ENCODE measurements at regions not wholly inside any gene's neighbourhood (a gene's known extent, or its start where the extent isn't known, plus 50 kb on each side); places are given as distances from the start of the nearest gene placed in this dataset.

GRCh38 chr6:25133568-25133967 lies 145.6 kb upstream of the CARMIL1 start:
- POLR2A ChIA-PET (ENCODE audit: unreplicated experiment) = no interaction called here
- Histone ChIP-seq H3K36me3 (ENCODE audit: low read depth) (no peaks in the 10 kb centered on the region), H4K20me1 (ENCODE audit: insufficient read depth) (no peaks in the 10 kb centered on the region), H3K4me1 (replicated peaks; ENCODE audit: insufficient read depth) (peaks cover 11% of the 10 kb centered on the region), H3K79me2 (ENCODE audit: low read depth) (no peaks in the 10 kb centered on the region), H3K9me3 (ENCODE audit: insufficient read depth, low read depth) (peaks cover 18% of the 10 kb centered on the region), H3K4me3 (no peak overlapping the region), H3F3A (ENCODE audit: insufficient read depth, low read depth) (no peaks in the 10 kb centered on the region), H3K27me3 (ENCODE audit: insufficient read depth, low read depth) (no peaks in the 10 kb centered on the region), H2AFZ (no peak overlapping the region), H3K27ac (no peak overlapping the region), H3K9me2 (ENCODE audit: insufficient read depth) (no peaks in the 10 kb centered on the region), H3K4me2 (no peak overlapping the region)
- no TSS peak for BruUV-seq (replicated peaks)
- TF ChIP-seq EZH2 (IDR thresholded peaks at IDR 0.05; ENCODE audit: low read depth) = no peak
- TF ChIP-seq, protein P1, sequence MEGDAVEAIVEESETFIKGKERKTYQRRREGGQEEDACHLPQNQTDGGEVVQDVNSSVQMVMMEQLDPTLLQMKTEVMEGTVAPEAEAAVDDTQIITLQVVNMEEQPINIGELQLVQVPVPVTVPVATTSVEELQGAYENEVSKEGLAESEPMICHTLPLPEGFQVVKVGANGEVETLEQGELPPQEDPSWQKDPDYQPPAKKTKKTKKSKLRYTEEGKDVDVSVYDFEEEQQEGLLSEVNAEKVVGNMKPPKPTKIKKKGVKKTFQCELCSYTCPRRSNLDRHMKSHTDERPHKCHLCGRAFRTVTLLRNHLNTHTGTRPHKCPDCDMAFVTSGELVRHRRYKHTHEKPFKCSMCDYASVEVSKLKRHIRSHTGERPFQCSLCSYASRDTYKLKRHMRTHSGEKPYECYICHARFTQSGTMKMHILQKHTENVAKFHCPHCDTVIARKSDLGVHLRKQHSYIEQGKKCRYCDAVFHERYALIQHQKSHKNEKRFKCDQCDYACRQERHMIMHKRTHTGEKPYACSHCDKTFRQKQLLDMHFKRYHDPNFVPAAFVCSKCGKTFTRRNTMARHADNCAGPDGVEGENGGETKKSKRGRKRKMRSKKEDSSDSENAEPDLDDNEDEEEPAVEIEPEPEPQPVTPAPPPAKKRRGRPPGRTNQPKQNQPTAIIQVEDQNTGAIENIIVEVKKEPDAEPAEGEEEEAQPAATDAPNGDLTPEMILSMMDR (conservative IDR thresholded peaks at IDR 0.05) = no peak
- no peak for DNase-seq
- intact Hi-C loops (cut with micrococcal nuclease; ENCODE audit: unreplicated experiment) = no loop called here
- CTCF ChIA-PET = no interaction called here

GRCh38 chr6:25136854-25137253 lies 142.3 kb upstream of the CARMIL1 start:
- peaks cover 18% of the 10 kb centered on the region for H3K9me3 ChIP-seq (ENCODE audit: insufficient read depth, low read depth)
- intact Hi-C loops (cut with micrococcal nuclease; ENCODE audit: unreplicated experiment) = no loop called here
- no peaks in the 10 kb centered on the region for H3F3A ChIP-seq (ENCODE audit: insufficient read depth, low read depth)
- ChIA-PET CTCF (no interaction called here), POLR2A (ENCODE audit: unreplicated experiment) (no interaction called here)
- no peaks in the 10 kb centered on the region for H3K9me2 ChIP-seq (ENCODE audit: insufficient read depth)
- no peak for TF ChIP-seq EZH2 (IDR thresholded peaks at IDR 0.05; ENCODE audit: low read depth)
- TF ChIP-seq, protein P1 (conservative IDR thresholded peaks at IDR 0.05) = no peak
- H3K36me3 ChIP-seq (ENCODE audit: low read depth) = no peaks in the 10 kb centered on the region
- no peak overlapping the region for H2AFZ ChIP-seq
- BruUV-seq (replicated peaks) = no TSS peak
- peaks cover 14% of the 10 kb centered on the region for H3K4me1 ChIP-seq (replicated peaks; ENCODE audit: insufficient read depth)
- no peaks in the 10 kb centered on the region for H4K20me1 ChIP-seq (ENCODE audit: insufficient read depth)
- no peaks in the 10 kb centered on the region for H3K27me3 ChIP-seq (ENCODE audit: insufficient read depth, low read depth)
- no peaks in the 10 kb centered on the region for H3K79me2 ChIP-seq (ENCODE audit: low read depth)
- DNase-seq = no peak
- H3K4me2 ChIP-seq = no peak overlapping the region
- H3K27ac ChIP-seq = no peak overlapping the region
- no peak overlapping the region for H3K4me3 ChIP-seq

DNA sequence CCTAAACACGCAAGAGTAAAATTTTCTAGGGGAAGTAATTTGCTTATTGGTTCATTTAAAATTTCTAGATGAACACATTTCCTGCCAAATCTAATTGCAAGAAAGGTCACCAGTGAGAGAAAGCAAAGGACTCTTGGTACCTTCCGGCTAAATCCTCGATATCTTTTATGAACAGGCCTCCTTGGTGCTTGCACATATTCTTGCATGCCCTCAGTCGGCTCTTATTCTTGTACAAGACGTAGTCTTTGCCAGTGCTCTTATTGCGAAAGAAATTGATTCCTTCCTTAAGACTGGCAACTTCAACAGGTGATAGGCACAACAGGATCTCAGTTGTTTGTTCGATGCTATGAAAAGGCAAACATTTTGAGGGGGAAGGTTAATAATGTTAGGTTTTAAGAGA lies 141.7 kb upstream of the CARMIL1 start:
- POLR2A ChIA-PET (ENCODE audit: unreplicated experiment) = no interaction called here
- Histone ChIP-seq H4K20me1 (ENCODE audit: insufficient read depth) (no peaks in the 10 kb centered on the region), H3K79me2 (ENCODE audit: low read depth) (no peaks in the 10 kb centered on the region), H3F3A (ENCODE audit: insufficient read depth, low read depth) (no peaks in the 10 kb centered on the region), H3K4me3 (no peak overlapping the region), H3K4me1 (replicated peaks; ENCODE audit: insufficient read depth) (peaks cover 14% of the 10 kb centered on the region), H3K27me3 (ENCODE audit: insufficient read depth, low read depth) (no peaks in the 10 kb centered on the region), H2AFZ (peak overlapping the region; percentile 74; the same call in 1 of the 2 replicates), H3K4me2 (no peak overlapping the region), H3K36me3 (ENCODE audit: low read depth) (no peaks in the 10 kb centered on the region), H3K9me2 (ENCODE audit: insufficient read depth) (no peaks in the 10 kb centered on the region), H3K9me3 (ENCODE audit: insufficient read depth, low read depth) (peaks cover 17% of the 10 kb centered on the region), H3K27ac (no peak overlapping the region)
- intact Hi-C loops (cut with micrococcal nuclease; ENCODE audit: unreplicated experiment) = no loop called here
- DNase-seq = no peak
- CTCF ChIA-PET = no interaction called here
- no TSS peak for BruUV-seq (replicated peaks)
- no peak for TF ChIP-seq EZH2 (IDR thresholded peaks at IDR 0.05; ENCODE audit: low read depth)
- TF ChIP-seq, protein P1 (conservative IDR thresholded peaks at IDR 0.05) = no peak

All from PC-9 (cell line).